ENCODE measurements at regions not wholly inside any gene's neighbourhood (a gene's known extent, or its start where the extent isn't known, plus 50 kb on each side); places are given as distances from the start of the nearest gene placed in this dataset.

GRCh38 chr11:27244900-27245299 is 118.1 kb downstream of the CCDC34 start:
- no peaks in the 10 kb centered on the region for H3K9me3 ChIP-seq (ENCODE audit: control insufficient read depth, low read depth, low read length)
- DNase-seq = no peak
- H3K27me3 ChIP-seq (ENCODE audit: control insufficient read depth, insufficient read depth, low read length) = no peaks in the 10 kb centered on the region
- no peaks in the 10 kb centered on the region for H3K36me3 ChIP-seq (ENCODE audit: control insufficient read depth, insufficient read depth, low read length)
- peaks cover 5% of the 10 kb centered on the region for H3K4me1 ChIP-seq (ENCODE audit: control insufficient read depth, insufficient read depth, low read length)
- H3K27ac ChIP-seq (ENCODE audit: low read length) = no peak overlapping the region
- H3K4me3 ChIP-seq (ENCODE audit: low read length) = no peak overlapping the region

DNA sequence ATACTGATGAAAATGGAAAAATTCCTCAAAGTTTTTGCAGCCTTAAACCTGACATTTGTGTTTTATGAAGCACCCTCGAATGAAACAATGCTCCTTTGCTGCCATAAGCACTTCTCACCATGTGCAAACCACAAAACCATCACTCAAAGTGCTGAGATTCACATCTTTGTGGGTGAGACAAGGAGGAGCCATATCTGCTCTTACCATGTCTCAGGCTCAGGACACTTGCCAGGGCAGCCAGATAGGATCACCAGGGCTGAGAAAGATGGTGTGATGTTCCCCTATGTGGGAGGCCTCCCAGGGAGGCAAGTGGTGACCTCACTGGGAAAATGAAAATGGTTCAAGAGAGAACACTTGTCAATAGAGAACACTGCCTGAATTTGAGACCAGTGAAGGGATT is 120.4 kb downstream of the CCDC34 start:
- Histone ChIP-seq H3K27ac (ENCODE audit: low read length) (no peak overlapping the region), H3K27me3 (ENCODE audit: control insufficient read depth, insufficient read depth, low read length) (no peaks in the 10 kb centered on the region), H3K4me3 (ENCODE audit: low read length) (no peak overlapping the region), H3K36me3 (ENCODE audit: control insufficient read depth, insufficient read depth, low read length) (no peaks in the 10 kb centered on the region), H3K4me1 (ENCODE audit: control insufficient read depth, insufficient read depth, low read length) (peaks cover 11% of the 10 kb centered on the region), H3K9me3 (ENCODE audit: control insufficient read depth, low read depth, low read length) (no peaks in the 10 kb centered on the region)
- WGBS (ENCODE audit: insufficient coverage, low lambda C conversion rate) = no CpG with 5 or more reads among the region's 1 CpG
- no peak for DNase-seq

DNA sequence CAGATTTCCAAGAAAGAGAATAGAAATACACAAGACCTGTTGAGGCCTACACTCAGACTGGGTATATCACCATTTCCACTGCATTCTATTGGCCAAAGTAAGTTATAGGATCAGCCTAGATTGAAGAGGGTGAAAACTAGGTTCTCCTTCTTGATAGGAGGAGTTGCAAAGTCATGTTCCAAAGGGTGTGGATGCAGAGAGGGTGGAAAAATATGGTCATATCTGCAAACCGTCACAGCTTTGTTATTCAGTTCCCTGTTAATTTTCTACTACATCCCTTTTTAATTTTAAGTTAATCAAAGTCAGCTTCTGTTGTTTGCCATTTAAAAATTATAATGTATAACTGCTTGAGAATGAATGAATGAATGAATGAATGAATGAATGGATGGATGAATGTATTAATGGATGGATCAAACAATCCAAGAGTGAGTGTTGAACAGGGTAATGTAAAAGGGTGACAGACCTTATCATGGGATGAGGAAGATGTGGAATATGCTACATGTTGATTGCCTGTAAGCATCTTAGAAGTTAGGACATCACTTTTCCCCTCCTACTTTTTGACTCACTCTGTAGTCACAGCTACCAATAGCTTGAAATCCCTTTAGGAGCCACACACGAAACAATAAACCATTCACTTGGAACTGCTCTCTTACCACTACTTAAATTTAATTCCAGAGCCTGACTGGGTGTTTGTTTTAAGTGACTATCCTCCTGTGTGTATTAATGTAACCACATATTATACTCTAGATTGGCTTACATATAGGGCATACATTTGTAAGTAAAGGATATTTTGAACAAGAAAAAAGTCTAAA is 121.5 kb downstream of the CCDC34 start:
- no peak overlapping the region for H3K4me3 ChIP-seq (ENCODE audit: low read length)
- no peaks in the 10 kb centered on the region for H3K27me3 ChIP-seq (ENCODE audit: control insufficient read depth, insufficient read depth, low read length)
- no peak for DNase-seq
- H3K4me1 ChIP-seq (ENCODE audit: control insufficient read depth, insufficient read depth, low read length) = peaks cover 10% of the 10 kb centered on the region
- H3K36me3 ChIP-seq (ENCODE audit: control insufficient read depth, insufficient read depth, low read length) = no peaks in the 10 kb centered on the region
- WGBS (ENCODE audit: insufficient coverage, low lambda C conversion rate) = no CpG with 5 or more reads among the region's 2 CpGs
- no peak overlapping the region for H3K27ac ChIP-seq (ENCODE audit: low read length)
- H3K9me3 ChIP-seq (ENCODE audit: control insufficient read depth, low read depth, low read length) = no peaks in the 10 kb centered on the region

DNA sequence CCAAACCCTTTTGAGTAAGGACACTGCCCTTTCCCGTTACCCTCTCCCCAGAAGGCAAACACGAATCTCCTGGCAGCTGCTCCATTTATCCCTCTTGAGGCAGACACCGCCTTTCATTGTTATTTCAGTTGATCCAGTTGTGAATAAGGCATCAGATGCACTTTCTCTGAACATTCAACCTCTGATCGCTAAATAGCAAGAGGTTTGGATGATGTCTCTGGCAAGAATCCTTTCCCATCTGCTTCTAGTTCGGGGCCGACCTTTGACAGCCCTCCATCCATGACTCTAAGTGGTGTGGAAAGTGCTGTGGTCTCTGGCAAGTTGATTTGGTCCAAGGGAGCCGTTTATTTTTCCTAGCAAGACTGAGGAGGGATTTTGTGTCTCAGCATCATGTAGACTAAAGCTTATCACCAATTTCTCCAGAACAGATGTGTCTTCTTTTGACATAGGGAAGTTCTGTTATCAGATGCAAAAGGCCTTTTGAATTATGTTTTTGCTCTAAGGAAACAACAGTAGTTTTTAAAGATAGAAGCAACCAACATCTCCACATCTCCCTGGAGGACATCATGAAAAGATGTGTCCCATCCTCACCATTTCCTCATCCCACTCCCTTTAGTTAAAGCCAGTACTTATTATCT is 123.6 kb downstream of the CCDC34 start:
- Histone ChIP-seq H3K27me3 (ENCODE audit: control insufficient read depth, insufficient read depth, low read length) (no peaks in the 10 kb centered on the region), H3K36me3 (ENCODE audit: control insufficient read depth, insufficient read depth, low read length) (no peaks in the 10 kb centered on the region), H3K4me3 (ENCODE audit: low read length) (no peak overlapping the region), H3K9me3 (ENCODE audit: control insufficient read depth, low read depth, low read length) (no peaks in the 10 kb centered on the region), H3K27ac (ENCODE audit: low read length) (no peak overlapping the region), H3K4me1 (ENCODE audit: control insufficient read depth, insufficient read depth, low read length) (peaks cover 20% of the 10 kb centered on the region)
- WGBS (ENCODE audit: insufficient coverage, low lambda C conversion rate) = 61% methylated on average over 2 of the region's 7 CpGs
- DNase-seq = no peak

DNA sequence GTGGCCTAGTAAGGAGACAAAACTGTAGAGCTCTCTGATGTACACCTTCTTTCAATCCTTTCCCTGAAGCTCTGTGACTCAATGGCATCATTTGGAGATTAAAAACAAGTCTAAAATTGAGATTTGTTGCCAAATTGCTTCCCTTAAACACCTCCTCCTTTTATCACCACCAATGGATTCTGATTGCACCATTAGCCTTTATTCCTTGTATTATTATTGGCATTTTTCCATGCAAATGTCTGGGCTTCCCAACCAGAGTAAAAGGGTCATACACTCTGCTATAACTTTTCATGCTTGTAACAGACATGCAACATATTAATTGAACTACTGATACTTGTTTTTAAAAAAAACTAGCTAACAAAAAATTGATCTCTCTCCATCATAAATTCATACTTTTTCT is 124.2 kb downstream of the CCDC34 start:
- Histone ChIP-seq H3K9me3 (ENCODE audit: control insufficient read depth, low read depth, low read length) (no peaks in the 10 kb centered on the region), H3K4me1 (ENCODE audit: control insufficient read depth, insufficient read depth, low read length) (peaks cover 24% of the 10 kb centered on the region), H3K27ac (ENCODE audit: low read length) (no peak overlapping the region), H3K36me3 (ENCODE audit: control insufficient read depth, insufficient read depth, low read length) (no peaks in the 10 kb centered on the region), H3K4me3 (ENCODE audit: low read length) (no peak overlapping the region), H3K27me3 (ENCODE audit: control insufficient read depth, insufficient read depth, low read length) (no peaks in the 10 kb centered on the region)
- DNase-seq = no peak

DNA sequence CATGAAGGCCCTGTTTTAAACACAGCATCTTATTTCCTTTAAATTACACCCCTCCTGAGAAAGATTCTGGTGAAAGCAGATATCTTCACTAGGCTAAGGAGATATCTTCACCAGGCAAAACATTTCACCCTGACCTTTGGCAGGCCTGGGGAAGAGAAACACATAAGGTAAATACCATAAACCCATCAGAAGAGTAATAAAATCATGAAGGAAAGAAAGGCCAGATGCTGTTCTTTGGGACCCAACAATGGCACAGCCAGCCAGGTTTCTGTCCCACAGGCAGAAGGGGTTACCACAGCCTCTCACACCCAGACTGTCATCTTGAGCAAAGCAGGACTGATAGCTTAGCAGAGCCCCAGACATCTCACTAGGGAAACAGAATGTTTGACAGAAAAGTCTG is 125.4 kb downstream of the CCDC34 start:
- H3K4me1 ChIP-seq (ENCODE audit: control insufficient read depth, insufficient read depth, low read length) = peaks cover 29% of the 10 kb centered on the region
- H3K27ac ChIP-seq (ENCODE audit: low read length) = peak overlapping the region; percentile 50
- peak; percentile 60 to 81 for DNase-seq
- no peaks in the 10 kb centered on the region for H3K27me3 ChIP-seq (ENCODE audit: control insufficient read depth, insufficient read depth, low read length)
- H3K9me3 ChIP-seq (ENCODE audit: control insufficient read depth, low read depth, low read length) = no peaks in the 10 kb centered on the region
- no peak overlapping the region for H3K4me3 ChIP-seq (ENCODE audit: low read length)
- no peaks in the 10 kb centered on the region for H3K36me3 ChIP-seq (ENCODE audit: control insufficient read depth, insufficient read depth, low read length)

DNA sequence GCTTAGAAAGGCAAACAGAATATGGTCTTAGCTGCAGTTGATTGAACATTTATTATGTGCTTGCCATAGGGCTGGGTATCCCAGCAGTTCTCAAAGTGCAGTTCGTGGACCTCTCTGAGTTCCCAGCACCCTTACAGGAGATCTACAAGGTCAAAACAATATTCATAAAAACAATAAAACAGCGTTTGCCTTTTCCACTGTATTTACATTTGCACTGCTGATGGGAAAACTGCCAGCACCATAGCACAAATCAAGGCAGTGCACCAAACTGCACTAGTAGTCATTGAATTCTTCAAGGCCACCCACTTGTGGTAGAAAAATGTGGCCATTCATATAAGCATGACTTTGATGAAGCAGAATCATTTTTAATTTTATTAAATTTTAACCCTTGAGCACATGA is 128.1 kb downstream of the CCDC34 start:
- DNase-seq = no peak
- H3K4me3 ChIP-seq (ENCODE audit: low read length) = no peak overlapping the region
- WGBS (ENCODE audit: insufficient coverage, low lambda C conversion rate) = 17% methylated on average over 2 of the region's 2 CpGs
- no peaks in the 10 kb centered on the region for H3K36me3 ChIP-seq (ENCODE audit: control insufficient read depth, insufficient read depth, low read length)
- H3K4me1 ChIP-seq (ENCODE audit: control insufficient read depth, insufficient read depth, low read length) = peaks cover 29% of the 10 kb centered on the region
- H3K27me3 ChIP-seq (ENCODE audit: control insufficient read depth, insufficient read depth, low read length) = no peaks in the 10 kb centered on the region
- H3K27ac ChIP-seq (ENCODE audit: low read length) = peak overlapping the region; percentile 69
- no peaks in the 10 kb centered on the region for H3K9me3 ChIP-seq (ENCODE audit: control insufficient read depth, low read depth, low read length)

DNA sequence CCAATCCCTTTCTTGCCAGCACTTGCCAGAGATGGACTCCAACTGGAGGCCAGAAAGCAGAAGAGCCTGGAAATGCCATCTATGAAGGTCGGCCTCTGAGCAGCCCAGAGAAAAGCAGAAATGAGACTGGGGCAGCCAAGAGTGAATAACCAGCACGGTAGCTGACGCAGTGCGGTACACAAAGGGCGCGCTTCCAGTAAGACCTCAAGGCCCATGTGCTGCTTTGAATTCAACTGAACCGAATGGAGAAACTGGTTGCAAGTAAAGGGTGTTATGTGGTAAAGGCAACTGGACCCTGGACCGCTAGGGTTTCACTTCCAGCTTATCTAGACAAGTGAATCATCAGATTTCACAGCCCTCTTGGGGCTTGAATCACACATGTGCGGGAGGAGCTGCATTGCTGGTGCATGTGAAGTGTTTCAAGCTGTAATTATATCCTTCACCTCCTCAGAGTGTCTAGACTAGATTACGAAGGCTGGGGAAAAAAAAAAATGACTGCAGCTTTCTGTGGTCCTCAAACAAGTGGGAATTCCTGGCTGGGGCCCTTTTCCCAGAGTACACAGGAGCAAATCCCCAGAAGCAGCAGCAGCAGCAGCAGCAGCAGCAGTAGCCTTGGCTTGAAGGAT is 128.9 kb downstream of the CCDC34 start:
- H3K4me3 ChIP-seq (ENCODE audit: low read length) = no peak overlapping the region
- H3K27me3 ChIP-seq (ENCODE audit: control insufficient read depth, insufficient read depth, low read length) = no peaks in the 10 kb centered on the region
- H3K9me3 ChIP-seq (ENCODE audit: control insufficient read depth, low read depth, low read length) = no peaks in the 10 kb centered on the region
- H3K4me1 ChIP-seq (ENCODE audit: control insufficient read depth, insufficient read depth, low read length) = peaks cover 29% of the 10 kb centered on the region
- WGBS (ENCODE audit: insufficient coverage, low lambda C conversion rate) = 100% methylated on average over 1 of the region's 10 CpGs
- DNase-seq = peak; percentile 87 to 93
- no peaks in the 10 kb centered on the region for H3K36me3 ChIP-seq (ENCODE audit: control insufficient read depth, insufficient read depth, low read length)
- peak overlapping the region; percentile 81 for H3K27ac ChIP-seq (ENCODE audit: low read length)

DNA sequence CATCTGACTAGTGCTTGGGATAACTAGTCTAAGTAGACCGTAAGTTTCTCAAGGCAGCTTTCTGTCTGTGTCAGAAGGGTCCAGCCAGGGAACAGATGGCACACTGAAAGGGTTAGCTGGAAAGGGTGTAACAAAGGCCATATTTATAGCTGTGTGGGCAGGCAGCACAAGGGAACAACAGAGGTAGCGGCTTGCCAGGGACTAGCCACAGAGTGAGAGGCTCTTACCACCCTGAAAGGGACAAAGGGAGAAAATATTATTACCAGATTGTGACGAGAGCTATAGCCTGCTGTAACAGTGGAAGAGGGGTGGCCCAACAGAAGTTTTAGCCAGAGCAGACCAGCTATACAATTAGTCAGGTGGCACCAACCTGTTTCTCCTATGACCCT is 129.4 kb downstream of the CCDC34 start:
- no peaks in the 10 kb centered on the region for H3K9me3 ChIP-seq (ENCODE audit: control insufficient read depth, low read depth, low read length)
- DNase-seq = no peak
- 50% methylated on average over 1 of the region's 3 CpGs for WGBS (ENCODE audit: insufficient coverage, low lambda C conversion rate)
- H3K27ac ChIP-seq (ENCODE audit: low read length) = peak overlapping the region; percentile 81
- H3K27me3 ChIP-seq (ENCODE audit: control insufficient read depth, insufficient read depth, low read length) = no peaks in the 10 kb centered on the region
- H3K4me3 ChIP-seq (ENCODE audit: low read length) = no peak overlapping the region
- no peaks in the 10 kb centered on the region for H3K36me3 ChIP-seq (ENCODE audit: control insufficient read depth, insufficient read depth, low read length)
- H3K4me1 ChIP-seq (ENCODE audit: control insufficient read depth, insufficient read depth, low read length) = peaks cover 29% of the 10 kb centered on the region

DNA sequence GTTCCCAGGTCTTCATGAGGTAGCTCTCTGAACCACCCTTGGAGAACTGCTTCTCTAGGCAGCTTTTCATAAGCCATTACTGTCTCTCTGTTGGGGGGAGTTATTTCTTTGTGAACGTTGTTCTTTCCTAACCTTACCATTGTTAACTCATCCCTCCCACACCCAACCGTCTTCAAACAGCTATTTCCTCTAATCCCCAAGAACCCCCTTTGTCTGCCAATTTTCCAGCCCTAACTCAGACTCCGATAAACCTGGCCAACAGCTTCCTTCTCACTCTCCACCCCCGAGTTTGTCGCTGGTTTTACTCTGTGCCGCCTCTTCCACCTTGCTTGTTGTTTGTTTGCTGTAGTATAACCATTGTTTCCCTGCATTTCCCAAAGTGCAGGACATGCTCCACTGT is 131.5 kb downstream of the CCDC34 start:
- peaks cover 19% of the 10 kb centered on the region for H3K4me1 ChIP-seq (ENCODE audit: control insufficient read depth, insufficient read depth, low read length)
- H3K9me3 ChIP-seq (ENCODE audit: control insufficient read depth, low read depth, low read length) = no peaks in the 10 kb centered on the region
- DNase-seq = no peak
- H3K36me3 ChIP-seq (ENCODE audit: control insufficient read depth, insufficient read depth, low read length) = no peaks in the 10 kb centered on the region
- no peak overlapping the region for H3K27ac ChIP-seq (ENCODE audit: low read length)
- no peaks in the 10 kb centered on the region for H3K27me3 ChIP-seq (ENCODE audit: control insufficient read depth, insufficient read depth, low read length)
- H3K4me3 ChIP-seq (ENCODE audit: low read length) = no peak overlapping the region
- 84% methylated on average over 4 of the region's 6 CpGs for WGBS (ENCODE audit: insufficient coverage, low lambda C conversion rate)

DNA sequence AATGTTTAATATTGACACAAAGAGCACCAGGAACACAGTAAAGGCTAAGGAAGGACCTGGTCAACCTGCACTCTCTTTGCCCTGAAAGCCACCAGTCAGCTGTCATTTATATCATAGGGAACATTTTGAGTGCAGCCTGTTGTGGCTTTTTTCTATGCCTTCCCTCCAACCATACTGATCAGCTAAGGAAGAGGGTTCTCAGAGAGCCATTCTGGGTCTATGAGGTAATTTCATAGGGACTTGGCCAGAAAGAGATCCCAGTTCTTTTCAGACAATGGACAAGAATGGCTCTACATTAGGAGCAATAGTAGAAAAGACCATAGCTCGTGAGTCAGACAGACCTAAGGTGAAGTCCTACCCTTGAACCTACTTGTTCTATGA is 132.8 kb downstream of the CCDC34 start:
- Histone ChIP-seq H3K27ac (ENCODE audit: low read length) (no peak overlapping the region), H3K27me3 (ENCODE audit: control insufficient read depth, insufficient read depth, low read length) (no peaks in the 10 kb centered on the region), H3K4me3 (ENCODE audit: low read length) (no peak overlapping the region), H3K9me3 (ENCODE audit: control insufficient read depth, low read depth, low read length) (no peaks in the 10 kb centered on the region), H3K36me3 (ENCODE audit: control insufficient read depth, insufficient read depth, low read length) (no peaks in the 10 kb centered on the region), H3K4me1 (ENCODE audit: control insufficient read depth, insufficient read depth, low read length) (peaks cover 16% of the 10 kb centered on the region)
- no peak for DNase-seq
- no CpG with 5 or more reads among the region's 1 CpG for WGBS (ENCODE audit: insufficient coverage, low lambda C conversion rate)
